Immature natural killer cell (primary cell): ENCODE measurements at regions not wholly inside any gene's neighbourhood (a gene's known extent, or its start where the extent isn't known, plus 50 kb on each side); places are given as distances from the start of the nearest gene placed in this dataset.
"Not testable (repeated sequence)": the region's sequence is repeated elsewhere in the genome, so short reads cannot be mapped to it uniquely, and the experiment has no call there.

Experiments
- DNase-seq, 3 donors: peaks; one replicate each; pipeline ENCODE4 v3.0.0; 2022; ENCODE audit warnings: mixed read lengths in 1 of 3
- H3K27ac Mint-ChIP-seq, 6 donors: one replicate each; pipeline ENCODE4 v1.8.0; 2020; ENCODE audit warnings: mixed read lengths in 6 of 6, mild to moderate bottlenecking in 5 of 6, inconsistent platforms in 4 of 6, moderate library complexity in 3 of 6
- H3K27me3 Mint-ChIP-seq, 3 donors: one replicate each; pipeline ENCODE4 v1.8.0; 2020 to 2021; ENCODE audit warnings: low read depth in 3 of 3, mild to moderate bottlenecking in 3 of 3, mixed read lengths in 3 of 3, moderate library complexity in 3 of 3, inconsistent platforms in 1 of 3
- H3K36me3 Mint-ChIP-seq, 3 donors: one replicate each; pipeline ENCODE4 v1.8.0; 2020; ENCODE audit warnings: mixed read lengths in 3 of 3, inconsistent platforms in 2 of 3, mild to moderate bottlenecking in 2 of 3
- H3K4me1 Mint-ChIP-seq, 2 donors: one replicate each; pipeline ENCODE4 v1.8.0; 2020; ENCODE audit warnings: inconsistent platforms in 2 of 2, mild to moderate bottlenecking in 2 of 2, mixed read lengths in 2 of 2, moderate library complexity in 1 of 2
- H3K4me3 Mint-ChIP-seq, 5 donors: one replicate each; pipeline ENCODE4 v1.8.0; 2020; ENCODE audit warnings: mild to moderate bottlenecking in 5 of 5, mixed read lengths in 5 of 5, inconsistent platforms in 3 of 5, moderate library complexity in 3 of 5
- H3K9me3 Mint-ChIP-seq, 6 donors: one replicate each; pipeline ENCODE4 v1.8.0; 2020; ENCODE audit warnings: mild to moderate bottlenecking in 6 of 6, mixed read lengths in 6 of 6, inconsistent platforms in 4 of 6, moderate library complexity in 3 of 6

GRCh38 chr17:27007734-27008531, 286.0 kb upstream of the WSB1 start:
- not testable (repeated sequence) for H3K9me3 Mint-ChIP-seq, H3K27me3 Mint-ChIP-seq, H3K36me3 Mint-ChIP-seq, DNase-seq, H3K4me1 Mint-ChIP-seq, H3K4me3 Mint-ChIP-seq, H3K27ac Mint-ChIP-seq

DNA sequence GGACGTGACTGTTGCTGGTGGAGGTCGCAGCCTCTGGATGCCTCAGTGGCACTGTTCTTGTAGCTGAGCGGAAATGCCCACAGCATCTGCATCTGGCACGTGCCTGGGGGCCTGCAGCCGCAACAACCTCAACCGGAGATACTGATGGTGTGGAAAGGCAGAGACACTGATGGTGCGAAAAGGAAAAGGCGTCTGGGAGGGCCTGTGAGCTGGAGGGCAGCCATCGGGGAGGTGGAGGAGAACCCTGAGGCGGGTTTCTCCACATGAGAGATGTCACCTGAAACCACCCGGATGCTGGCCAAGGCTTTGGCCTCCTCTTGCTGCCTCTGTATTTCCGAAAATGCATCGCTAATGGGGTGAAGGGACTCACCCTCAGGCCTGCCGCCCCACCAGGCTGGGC, 284.8 kb upstream of the WSB1 start:
- Mint-ChIP-seq H3K36me3 (no peaks in the 10 kb centered on the region), H3K9me3 (peaks cover 0 to 5% (median 3%) of the 10 kb centered on the region in 6 donors), H3K27me3 (no peaks in the 10 kb centered on the region), H3K27ac (no peak overlapping the region), H3K4me3 (no peak overlapping the region), H3K4me1 (no peaks in the 10 kb centered on the region)
- no peak for DNase-seq

GRCh38 chr17:27010138-27010537, 283.8 kb upstream of the WSB1 start:
- not testable (repeated sequence) for H3K27ac Mint-ChIP-seq, H3K36me3 Mint-ChIP-seq

DNA sequence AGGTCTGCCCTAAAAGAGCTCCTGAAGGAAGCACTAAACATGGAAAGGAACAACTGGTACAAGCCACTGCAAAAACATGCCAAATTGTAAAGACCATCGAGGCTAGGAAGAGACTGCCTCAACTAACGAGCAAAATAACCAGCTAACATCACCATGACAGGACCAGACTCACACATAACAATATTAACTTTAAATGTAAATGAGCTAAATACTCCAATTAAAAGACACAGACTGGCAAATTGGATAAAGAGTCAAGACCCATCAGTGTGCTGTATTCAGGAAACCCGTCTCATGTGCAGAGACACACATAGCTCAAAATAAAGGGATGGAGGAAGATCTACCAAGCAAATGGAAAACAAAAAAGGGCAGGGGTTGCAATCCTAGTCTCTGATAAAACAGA, 263.4 kb upstream of the WSB1 start:
- not testable (repeated sequence) for H3K4me3 Mint-ChIP-seq, H3K27ac Mint-ChIP-seq, H3K36me3 Mint-ChIP-seq, H3K27me3 Mint-ChIP-seq, DNase-seq, H3K4me1 Mint-ChIP-seq
- H3K9me3 Mint-ChIP-seq, result peaks cover 0 to 12% (median 1%) of the 10 kb centered on the region in 6 donors

More at GRCh38 chr17:27010138-27010537, 283.8 kb upstream of the WSB1 start:
- not testable (repeated sequence) for H3K9me3 Mint-ChIP-seq, H3K4me3 Mint-ChIP-seq, DNase-seq, H3K4me1 Mint-ChIP-seq, H3K27me3 Mint-ChIP-seq

DNA sequence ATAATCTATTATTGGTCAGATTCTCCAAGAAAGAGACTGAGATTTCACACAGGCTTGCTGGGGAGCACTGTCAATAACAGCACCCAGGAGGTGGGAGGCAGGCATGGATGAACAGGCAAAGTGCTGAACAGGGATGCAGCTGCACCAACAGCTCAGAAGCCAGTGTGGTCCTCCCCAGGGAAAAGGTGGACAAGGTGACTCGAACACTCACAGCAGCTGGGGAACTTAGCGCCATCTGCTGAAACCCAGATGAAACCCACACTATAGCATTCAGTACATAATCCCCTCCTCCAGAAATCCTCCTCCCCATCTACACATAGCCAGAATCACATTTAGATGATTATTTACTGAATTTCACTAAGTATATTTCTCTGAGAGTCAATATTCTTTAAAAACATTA, 255.2 kb upstream of the WSB1 start:
- Mint-ChIP-seq H3K4me1 (no peaks in the 10 kb centered on the region), H3K36me3 (no peaks in the 10 kb centered on the region), H3K4me3 (no peak overlapping the region), H3K9me3 (no peaks in the 10 kb centered on the region), H3K27ac (no peak overlapping the region), H3K27me3 (no peaks in the 10 kb centered on the region)
- no peak for DNase-seq

GRCh38 chr17:27045039-27045438, 248.9 kb upstream of the WSB1 start:
- H3K27ac Mint-ChIP-seq, H3K27me3 Mint-ChIP-seq, H3K4me3 Mint-ChIP-seq, H3K4me1 Mint-ChIP-seq, H3K9me3 Mint-ChIP-seq, DNase-seq, H3K36me3 Mint-ChIP-seq: not testable (repeated sequence)

DNA sequence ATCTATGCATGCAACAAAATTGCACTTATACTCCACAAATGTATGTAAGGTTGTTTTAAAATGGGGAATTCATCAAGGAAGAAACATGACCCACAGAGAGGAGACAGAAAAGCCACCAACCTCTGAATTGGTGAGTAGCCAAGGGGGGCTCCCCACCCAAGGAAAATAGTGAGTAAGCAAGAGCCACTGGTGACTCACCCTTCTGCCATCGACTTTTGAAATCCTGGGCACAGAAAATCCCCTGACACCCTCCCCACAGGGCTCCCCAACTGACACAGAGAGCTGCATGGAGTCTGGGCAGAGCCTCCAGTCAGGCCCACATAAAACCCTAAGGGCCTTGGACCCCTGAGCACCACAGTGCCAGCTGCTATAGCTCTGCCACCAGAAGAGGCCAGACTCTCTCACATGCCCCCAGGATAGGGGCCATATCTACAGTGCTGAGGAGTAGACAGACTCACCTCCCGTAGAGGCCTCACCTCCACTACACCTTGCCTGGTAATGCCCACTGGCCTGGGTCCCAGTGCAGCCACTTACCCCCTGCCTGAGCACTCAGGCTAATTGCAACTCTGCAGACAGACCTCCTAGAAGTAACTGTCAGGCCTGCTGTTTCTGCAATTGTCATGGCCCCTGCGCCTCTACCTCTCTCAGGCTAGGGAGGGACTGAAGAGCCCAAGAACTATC, 244.7 kb upstream of the WSB1 start:
- H3K4me1 Mint-ChIP-seq, result no peaks in the 10 kb centered on the region
- H3K9me3 Mint-ChIP-seq, result peaks cover 0 to 13% (median 3%) of the 10 kb centered on the region in 6 donors
- H3K4me3 Mint-ChIP-seq, result no peak overlapping the region
- peaks cover under 1 to 3% (median 3%) of the 10 kb centered on the region in 3 donors for H3K27me3 Mint-ChIP-seq
- DNase-seq, result no peak
- H3K36me3 Mint-ChIP-seq, result no peaks in the 10 kb centered on the region
- no peak overlapping the region for H3K27ac Mint-ChIP-seq

GRCh38 chr17:27065588-27065987, 228.3 kb upstream of the WSB1 start:
- H3K4me3 Mint-ChIP-seq, result no peak overlapping the region
- H3K27me3 Mint-ChIP-seq, result peaks cover 2 to 6% (median 2%) of the 10 kb centered on the region in 3 donors
- H3K36me3 Mint-ChIP-seq, result no peaks in the 10 kb centered on the region
- H3K27ac Mint-ChIP-seq, result no peak overlapping the region
- no peak for DNase-seq
- H3K9me3 Mint-ChIP-seq, result peaks cover 0 to 9% (median 3%) of the 10 kb centered on the region in 6 donors
- H3K4me1 Mint-ChIP-seq, result no peaks in the 10 kb centered on the region

- no peak for DNase-seq
- peaks cover 2 to 6% (median 2%) of the 10 kb centered on the region in 3 donors for H3K27me3 Mint-ChIP-seq
- H3K4me3 Mint-ChIP-seq, result no peak overlapping the region
- no peaks in the 10 kb centered on the region for H3K4me1 Mint-ChIP-seq
- H3K27ac Mint-ChIP-seq, result no peak overlapping the region
- H3K9me3 Mint-ChIP-seq, result peaks cover 0 to 9% (median 3%) of the 10 kb centered on the region in 6 donors
- H3K36me3 Mint-ChIP-seq, result no peaks in the 10 kb centered on the region
Observed at GRCh38 chr17:27066315-27066714, 227.6 kb upstream of the WSB1 start.

DNA sequence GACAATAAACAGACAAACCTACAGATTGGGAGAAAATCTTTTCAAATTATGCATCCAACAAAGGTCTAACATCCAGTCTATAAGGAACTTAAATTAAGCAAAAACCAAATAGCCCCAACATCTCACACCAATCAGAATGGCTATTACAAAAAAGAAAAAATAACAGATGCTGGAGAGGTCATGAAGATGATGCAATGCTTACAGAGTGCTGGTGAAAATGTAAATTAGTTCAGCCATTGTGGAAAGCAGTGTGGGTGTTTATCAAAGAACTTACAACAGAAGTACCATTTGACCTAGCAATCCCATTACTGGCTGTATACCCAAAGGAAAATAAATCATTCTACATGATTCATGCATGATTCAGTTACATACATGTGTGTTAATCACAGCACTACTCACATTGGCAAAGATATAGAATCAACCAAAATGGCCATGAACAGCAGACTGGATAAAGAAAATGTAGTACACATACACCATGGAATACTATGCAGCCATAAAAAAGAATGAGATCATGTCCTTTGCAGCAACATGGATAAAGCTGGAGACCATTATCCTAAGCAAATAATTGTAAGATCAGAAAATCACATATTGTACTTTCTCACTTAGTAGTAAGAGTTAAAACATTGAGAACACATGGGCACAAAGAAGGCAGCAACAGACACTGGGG, 223.9 kb upstream of the WSB1 start:
- peaks cover 0 to 2% (median 1%) of the 10 kb centered on the region in 3 donors for H3K27me3 Mint-ChIP-seq
- DNase-seq, result no peak
- peaks cover 0 to 9% (median 0%) of the 10 kb centered on the region in 6 donors for H3K9me3 Mint-ChIP-seq
- no peaks in the 10 kb centered on the region for H3K36me3 Mint-ChIP-seq
- H3K4me3 Mint-ChIP-seq, result no peak overlapping the region
- no peak overlapping the region for H3K27ac Mint-ChIP-seq
- no peaks in the 10 kb centered on the region for H3K4me1 Mint-ChIP-seq

DNA sequence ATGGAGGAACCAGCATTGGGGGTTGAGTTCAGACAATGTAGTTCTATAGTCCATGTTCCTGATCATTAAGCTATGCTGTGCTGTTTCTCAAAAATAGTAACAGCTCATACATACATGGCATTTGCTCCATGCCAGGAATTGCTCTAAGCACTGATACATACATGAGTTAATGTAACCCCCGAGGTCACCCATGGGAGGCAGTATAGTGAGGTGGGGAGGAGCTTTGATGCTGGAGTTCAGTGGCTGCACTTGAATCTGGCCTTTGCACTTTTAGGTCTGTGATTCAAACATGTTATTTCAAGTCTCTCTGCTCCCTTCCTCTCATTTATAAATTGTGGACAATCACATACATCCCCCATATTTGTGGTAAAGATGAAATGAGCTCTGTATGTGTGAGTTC, 223.1 kb upstream of the WSB1 start:
- H3K4me3 Mint-ChIP-seq, result no peak overlapping the region
- peaks cover 0 to 9% (median 0%) of the 10 kb centered on the region in 6 donors for H3K9me3 Mint-ChIP-seq
- no peaks in the 10 kb centered on the region for H3K4me1 Mint-ChIP-seq
- DNase-seq, result no peak
- H3K36me3 Mint-ChIP-seq, result no peaks in the 10 kb centered on the region
- no peak overlapping the region for H3K27ac Mint-ChIP-seq
- peaks cover 0 to 5% (median 1%) of the 10 kb centered on the region in 3 donors for H3K27me3 Mint-ChIP-seq

GRCh38 chr17:27072885-27073284, 221.0 kb upstream of the WSB1 start:
- H3K4me1 Mint-ChIP-seq, result no peaks in the 10 kb centered on the region
- peaks cover 0 to 9% (median 0%) of the 10 kb centered on the region in 6 donors for H3K9me3 Mint-ChIP-seq
- no peak overlapping the region for H3K4me3 Mint-ChIP-seq
- no peak overlapping the region for H3K27ac Mint-ChIP-seq
- no peaks in the 10 kb centered on the region for H3K36me3 Mint-ChIP-seq
- no peak for DNase-seq
- H3K27me3 Mint-ChIP-seq, result peaks cover 0 to 6% (median 1%) of the 10 kb centered on the region in 3 donors

DNA sequence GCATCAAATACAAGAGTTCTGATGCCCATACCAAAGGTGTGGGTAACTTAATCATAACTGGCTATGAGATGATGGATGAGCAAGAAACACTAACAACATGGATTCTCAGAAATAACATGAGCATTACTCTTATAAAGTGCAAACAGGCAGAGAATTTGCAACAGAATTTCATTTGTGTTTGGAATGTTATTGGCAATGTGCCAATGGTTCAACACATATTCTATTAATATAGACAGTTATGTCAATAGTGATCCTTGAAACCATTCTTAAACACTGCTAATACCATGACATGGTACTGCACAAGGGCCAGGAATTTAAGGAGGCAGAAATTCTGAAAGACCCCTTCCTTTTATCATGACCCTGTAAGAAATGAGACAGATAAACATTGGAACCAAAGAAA, 217.1 kb upstream of the WSB1 start:
- no peak overlapping the region for H3K4me3 Mint-ChIP-seq
- no peak overlapping the region for H3K27ac Mint-ChIP-seq
- H3K27me3 Mint-ChIP-seq, result peaks cover 0 to 10% (median 3%) of the 10 kb centered on the region in 3 donors
- H3K36me3 Mint-ChIP-seq, result no peaks in the 10 kb centered on the region
- H3K4me1 Mint-ChIP-seq, result no peaks in the 10 kb centered on the region
- peaks cover 0 to 5% (median 0%) of the 10 kb centered on the region in 6 donors for H3K9me3 Mint-ChIP-seq
- no peak for DNase-seq

- Mint-ChIP-seq H3K36me3 (no peaks in the 10 kb centered on the region), H3K4me1 (no peaks in the 10 kb centered on the region), H3K27me3 (peaks cover 0 to 10% (median 4%) of the 10 kb centered on the region in 3 donors), H3K9me3 (peaks cover 0 to 3% (median 0%) of the 10 kb centered on the region in 6 donors), H3K27ac (no peak overlapping the region), H3K4me3 (no peak overlapping the region)
- DNase-seq, result no peak
Observed at GRCh38 chr17:27078296-27078695, 215.6 kb upstream of the WSB1 start.
